BLaER1 (cell line): ENCODE measurements at regions not wholly inside any gene's neighbourhood (a gene's known extent, or its start where the extent isn't known, plus 50 kb on each side); places are given as distances from the start of the nearest gene placed in this dataset.
"Not testable (repeated sequence)": the region's sequence is repeated elsewhere in the genome, so short reads cannot be mapped to it uniquely, and the experiment has no call there.

ENCODE experiments used
- H3K27ac ChIP-seq: shearing (Covaris generic); formaldehyde crosslinking; 2 replicates; pipeline ENCODE4 v1.8.1; 2022
- H3K27me3 ChIP-seq: shearing (Covaris generic); formaldehyde crosslinking; 2 replicates; pipeline ENCODE4 v1.8.1; 2022
- H3K36me3 ChIP-seq: shearing (Covaris generic); formaldehyde crosslinking; 2 replicates; pipeline ENCODE4 v1.8.1; 2022
- H3K4me1 ChIP-seq: shearing (Covaris generic); formaldehyde crosslinking; 2 replicates; pipeline ENCODE4 v1.8.1; 2022
- H3K4me2 ChIP-seq: shearing (Covaris generic); formaldehyde crosslinking; 2 replicates; pipeline ENCODE4 v1.8.1; 2022
- H3K4me3 ChIP-seq: shearing (Covaris generic); formaldehyde crosslinking; 2 replicates; pipeline ENCODE4 v1.8.1; 2022
- H3K9ac ChIP-seq: shearing (Covaris generic); formaldehyde crosslinking; 2 replicates; pipeline ENCODE4 v1.8.1; 2022
- H3K9me3 ChIP-seq: shearing (Covaris generic); formaldehyde crosslinking; 2 replicates; pipeline ENCODE4 v1.8.1; 2022
- H4K20me1 ChIP-seq: shearing (Covaris generic); formaldehyde crosslinking; 2 replicates; pipeline ENCODE4 v1.8.1; 2022
- Cebpa-rat ChIP-seq: shearing (Covaris generic); IDR thresholded peaks from 2 replicates; pipeline ENCODE4 v1.8.1; 2022

GRCh38 chr6:84860509-84860908 is 96.1 kb upstream of the TBX18 start:
- Histone ChIP-seq H3K4me1 (no peaks in the 10 kb centered on the region), H3K4me3 (no peak overlapping the region), H3K9me3 (no peaks in the 10 kb centered on the region), H3K36me3 (no peaks in the 10 kb centered on the region), H3K27me3 (no peaks in the 10 kb centered on the region), H3K4me2 (no peak overlapping the region), H4K20me1 (no peaks in the 10 kb centered on the region), H3K27ac (no peak overlapping the region), H3K9ac (no peak overlapping the region)
- TF ChIP-seq Cebpa-rat: no peak

GRCh38 chr6:84854811-84855400 is 90.5 kb upstream of the TBX18 start:
- Histone ChIP-seq H3K9ac (no peak overlapping the region), H3K36me3 (no peaks in the 10 kb centered on the region), H3K27ac (no peak overlapping the region), H3K4me2 (no peak overlapping the region), H3K9me3 (no peaks in the 10 kb centered on the region), H3K4me3 (no peak overlapping the region), H4K20me1 (no peaks in the 10 kb centered on the region), H3K4me1 (no peaks in the 10 kb centered on the region), H3K27me3 (no peaks in the 10 kb centered on the region)
- TF ChIP-seq Cebpa-rat: no peak

GRCh38 chr6:84853901-84854300 is 89.5 kb upstream of the TBX18 start:
- H3K9me3 ChIP-seq: no peaks in the 10 kb centered on the region
- no peaks in the 10 kb centered on the region for H3K4me1 ChIP-seq
- no peak overlapping the region for H3K27ac ChIP-seq
- no peaks in the 10 kb centered on the region for H3K36me3 ChIP-seq
- no peak overlapping the region for H3K9ac ChIP-seq
- TF ChIP-seq Cebpa-rat: no peak
- no peak overlapping the region for H3K4me3 ChIP-seq
- no peak overlapping the region for H3K4me2 ChIP-seq
- no peaks in the 10 kb centered on the region for H4K20me1 ChIP-seq
- no peaks in the 10 kb centered on the region for H3K27me3 ChIP-seq

- H3K9me3 ChIP-seq: no peaks in the 10 kb centered on the region
Observed at GRCh38 chr6:84848960-84849359, 84.6 kb upstream of the TBX18 start.

GRCh38 chr6:84847390-84848160 is 83.2 kb upstream of the TBX18 start:
- H3K27me3 ChIP-seq: no peaks in the 10 kb centered on the region
- no peak overlapping the region for H3K4me2 ChIP-seq
- no peaks in the 10 kb centered on the region for H4K20me1 ChIP-seq
- H3K9ac ChIP-seq: no peak overlapping the region
- no peak overlapping the region for H3K4me3 ChIP-seq
- TF ChIP-seq Cebpa-rat: no peak
- H3K36me3 ChIP-seq: no peaks in the 10 kb centered on the region
- H3K4me1 ChIP-seq: no peaks in the 10 kb centered on the region
- H3K27ac ChIP-seq: no peak overlapping the region
- H3K9me3 ChIP-seq: no peaks in the 10 kb centered on the region

More at GRCh38 chr6:84848960-84849359, 84.6 kb upstream of the TBX18 start:
- Histone ChIP-seq H3K27me3 (no peaks in the 10 kb centered on the region), H3K4me1 (no peaks in the 10 kb centered on the region), H3K4me2 (no peak overlapping the region), H4K20me1 (no peaks in the 10 kb centered on the region), H3K4me3 (no peak overlapping the region), H3K36me3 (no peaks in the 10 kb centered on the region), H3K9ac (no peak overlapping the region), H3K27ac (no peak overlapping the region)
- no peak for TF ChIP-seq Cebpa-rat

DNA sequence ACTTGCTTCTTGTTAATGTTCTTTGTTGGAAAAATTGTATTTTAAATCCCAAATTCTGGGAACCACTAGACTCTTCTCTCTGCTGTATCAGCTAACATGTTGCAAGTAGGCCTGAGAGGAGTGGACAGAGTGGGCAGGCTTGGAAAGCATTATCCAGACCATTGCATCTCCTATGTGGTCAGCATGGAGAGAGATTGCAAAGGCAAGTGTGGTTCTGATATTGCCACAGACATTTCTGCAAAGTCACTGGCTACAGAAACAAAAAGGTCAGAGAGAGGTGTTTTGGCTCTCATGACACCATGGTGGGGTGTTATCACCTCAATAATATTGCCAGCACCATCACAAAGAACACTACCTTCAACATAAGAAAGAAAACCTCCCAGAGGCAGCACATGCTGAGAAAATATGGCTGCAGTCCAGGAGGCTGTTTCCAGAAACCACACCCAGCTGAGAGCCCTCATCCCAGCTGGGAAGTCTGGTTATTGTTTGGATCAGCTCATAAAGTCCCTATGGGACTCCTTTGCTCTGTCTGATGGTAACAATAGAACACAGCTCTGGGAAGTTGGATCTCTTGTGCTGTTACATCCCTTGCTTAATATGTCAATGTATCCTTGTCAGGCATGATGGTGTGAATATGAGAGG is 78.2 kb upstream of the TBX18 start:
- H3K4me2 ChIP-seq: no peak overlapping the region
- H3K36me3 ChIP-seq: no peaks in the 10 kb centered on the region
- H3K4me1 ChIP-seq: no peaks in the 10 kb centered on the region
- no peak overlapping the region for H3K27ac ChIP-seq
- TF ChIP-seq Cebpa-rat: no peak
- no peak overlapping the region for H3K9ac ChIP-seq
- H3K4me3 ChIP-seq: no peak overlapping the region
- H4K20me1 ChIP-seq: no peaks in the 10 kb centered on the region
- H3K9me3 ChIP-seq: no peaks in the 10 kb centered on the region
- H3K27me3 ChIP-seq: no peaks in the 10 kb centered on the region

- H3K9me3 ChIP-seq, H3K27ac ChIP-seq, H3K36me3 ChIP-seq, H3K4me2 ChIP-seq, H3K9ac ChIP-seq, H3K4me3 ChIP-seq, H3K27me3 ChIP-seq, H3K4me1 ChIP-seq, H4K20me1 ChIP-seq: not testable (repeated sequence)
Observed at GRCh38 chr6:84837068-84837866, 72.9 kb upstream of the TBX18 start.

- Histone ChIP-seq H3K27ac (no peak overlapping the region), H3K4me1 (no peaks in the 10 kb centered on the region), H3K27me3 (no peaks in the 10 kb centered on the region), H3K4me3 (no peak overlapping the region), H3K9ac (no peak overlapping the region), H3K36me3 (no peaks in the 10 kb centered on the region), H4K20me1 (no peaks in the 10 kb centered on the region), H3K9me3 (no peaks in the 10 kb centered on the region), H3K4me2 (no peak overlapping the region)
- no peak for TF ChIP-seq Cebpa-rat
Observed at GRCh38 chr6:84836366-84836765, 72.0 kb upstream of the TBX18 start.

GRCh38 chr6:84835340-84835739 is 70.9 kb upstream of the TBX18 start:
- H3K36me3 ChIP-seq: no peaks in the 10 kb centered on the region
- no peak for TF ChIP-seq Cebpa-rat
- H3K27ac ChIP-seq: no peak overlapping the region
- no peaks in the 10 kb centered on the region for H3K4me1 ChIP-seq
- H3K4me3 ChIP-seq: no peak overlapping the region
- H3K27me3 ChIP-seq: no peaks in the 10 kb centered on the region
- H3K9me3 ChIP-seq: no peaks in the 10 kb centered on the region
- H3K9ac ChIP-seq: no peak overlapping the region
- H4K20me1 ChIP-seq: no peaks in the 10 kb centered on the region
- no peak overlapping the region for H3K4me2 ChIP-seq

DNA sequence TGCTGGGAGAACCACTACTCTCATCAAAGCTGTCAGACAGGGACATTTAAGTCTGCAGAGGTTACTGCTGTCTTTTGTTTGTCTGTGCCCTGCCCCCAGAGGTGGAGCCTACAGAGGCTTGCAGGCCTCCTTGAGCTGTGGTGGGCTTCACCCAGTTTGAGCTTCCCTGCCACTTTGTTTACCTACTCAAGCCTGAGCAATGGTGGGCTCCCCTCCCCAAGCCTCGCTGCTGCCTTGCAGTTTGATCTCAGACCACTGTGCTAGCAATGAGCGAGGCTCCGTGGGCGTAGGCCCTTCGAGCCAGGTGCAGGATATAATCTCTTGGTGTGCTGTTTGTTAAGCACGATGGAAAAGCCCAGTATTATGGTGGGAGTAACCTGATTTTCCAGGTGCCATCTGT is 67.5 kb upstream of the TBX18 start:
- not testable (repeated sequence) for H3K9me3 ChIP-seq, H3K9ac ChIP-seq

More for the DNA sequence above, 67.5 kb upstream of the TBX18 start:
- not testable (repeated sequence) for H3K27ac ChIP-seq, H4K20me1 ChIP-seq, H3K36me3 ChIP-seq, H3K27me3 ChIP-seq, H3K4me3 ChIP-seq, H3K4me1 ChIP-seq, H3K4me2 ChIP-seq
